ENCODE measurements at regions not wholly inside any gene's neighbourhood (a gene's known extent, or its start where the extent isn't known, plus 50 kb on each side); places are given as distances from the start of the nearest gene placed in this dataset.

- TF ChIP-seq EZH2 (IDR thresholded peaks at IDR 0.05; ENCODE audit: low read depth, unreplicated experiment) (no peak), CREB1 (CRISPR knock-in tag; IDR thresholded peaks at IDR 0.05; ENCODE audit: low read depth) (no peak), STAT1 (IDR thresholded peaks at IDR 0.05; ENCODE audit: unreplicated experiment) (no peak), ZNF331 (CRISPR knock-in tag; IDR thresholded peaks at IDR 0.05; ENCODE audit: low read depth) (no peak), POLR2AphosphoS5 (IDR thresholded peaks at IDR 0.05; ENCODE audit: low read depth) (no peak), EZH2phosphoT487 (IDR thresholded peaks at IDR 0.05; ENCODE audit: unreplicated experiment) (no peak), ZNF114 (CRISPR knock-in tag; IDR thresholded peaks at IDR 0.05) (no peak), CTCF (conservative IDR thresholded peaks at IDR 0.05; ENCODE audit: low read depth in 2 of 2) (no peak)
Measured at GRCh38 chr12:70982286-70982685, 61.7 kb upstream of the PTPRR start (continued).

DNA sequence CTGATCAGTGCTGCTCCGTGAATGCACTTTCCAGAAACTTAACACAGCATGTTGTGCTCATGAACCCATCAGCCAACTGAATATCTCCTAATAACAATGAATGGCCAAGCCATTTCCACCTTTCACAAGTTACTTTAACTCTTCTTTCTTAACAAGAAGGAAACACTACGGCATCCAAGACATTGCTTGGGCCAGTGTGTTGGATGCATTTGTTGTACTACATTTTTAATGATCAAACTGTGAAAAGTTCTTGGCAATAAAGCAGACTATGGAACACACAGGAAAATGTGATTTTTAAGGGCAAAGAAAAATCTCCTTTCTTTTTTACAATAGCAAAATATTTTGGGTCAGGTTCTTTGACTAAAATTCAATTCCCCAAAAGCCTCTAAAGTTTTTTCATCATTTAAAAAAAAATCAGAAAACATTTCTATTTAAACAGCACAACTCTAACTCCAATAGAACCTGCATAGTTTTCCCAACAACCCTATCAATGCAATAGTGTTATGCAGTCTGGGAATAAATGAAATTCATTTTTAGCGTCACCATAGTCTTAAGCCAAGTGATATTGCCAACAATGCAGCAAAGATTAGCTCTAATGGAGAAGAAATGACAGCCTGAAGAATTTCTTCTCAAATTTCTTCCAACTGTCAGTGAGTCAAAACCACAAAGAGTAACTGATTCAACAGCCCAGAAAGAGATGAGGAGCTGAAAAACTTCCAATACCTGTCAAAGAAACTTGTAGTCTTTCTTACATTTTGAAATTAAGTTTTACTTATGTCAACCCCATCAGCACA, 50.7 kb upstream of the PTPRR start:
- Histone ChIP-seq H2AFZ (no peak overlapping the region), H3K27me3 (ENCODE audit: insufficient read depth) (no peaks in the 10 kb centered on the region), H3K27ac (ENCODE audit: low read depth) (no peak overlapping the region), H3K4me2 (no peak overlapping the region), H3K36me3 (ENCODE audit: insufficient read depth) (no peaks in the 10 kb centered on the region), H3K4me3 (no peak overlapping the region), H3K79me2 (replicated peaks; ENCODE audit: insufficient read depth) (no peaks in the 10 kb centered on the region), H4K20me1 (replicated peaks; ENCODE audit: insufficient read depth) (no peaks in the 10 kb centered on the region), H3K9me2 (ENCODE audit: insufficient read depth) (no peaks in the 10 kb centered on the region), H3K4me1 (ENCODE audit: insufficient read depth) (no peaks in the 10 kb centered on the region), H3F3A (replicated peaks; ENCODE audit: low read depth) (no peaks in the 10 kb centered on the region)
- Mint-ChIP-seq H3K9me3 (no peaks in the 10 kb centered on the region), H3K27me3 (ENCODE audit: insufficient read depth, low read depth, poor library complexity) (no peaks in the 10 kb centered on the region), H3K4me3 (no peak overlapping the region), H3K27ac (no peak overlapping the region), H3K36me3 (ENCODE audit: low read depth) (no peaks in the 10 kb centered on the region), H3K4me1 (peaks cover 2% of the 10 kb centered on the region; the same call in 1 of the 3 replicates)
- DNase-seq (ENCODE audit: low spot score) (no peak), ATAC-seq (no peak)
- TF ChIP-seq EZH2phosphoT487 (IDR thresholded peaks at IDR 0.05; ENCODE audit: unreplicated experiment) (no peak), POLR2AphosphoS5 (IDR thresholded peaks at IDR 0.05; ENCODE audit: low read depth) (no peak), CREB1 (CRISPR knock-in tag; IDR thresholded peaks at IDR 0.05; ENCODE audit: low read depth) (no peak), REST (IDR thresholded peaks at IDR 0.05; ENCODE audit: unreplicated experiment) (no peak), ZNF331 (CRISPR knock-in tag; IDR thresholded peaks at IDR 0.05; ENCODE audit: low read depth) (no peak), JUNB (IDR thresholded peaks at IDR 0.05; ENCODE audit: unreplicated experiment) (no peak), NANOG (IDR thresholded peaks at IDR 0.05; ENCODE audit: borderline replicate concordance) (no peak), STAT1 (IDR thresholded peaks at IDR 0.05; ENCODE audit: unreplicated experiment) (no peak), ZNF114 (CRISPR knock-in tag; IDR thresholded peaks at IDR 0.05) (no peak), EZH2 (IDR thresholded peaks at IDR 0.05; ENCODE audit: low read depth, unreplicated experiment) (no peak)
- TF ChIP-seq, protein P1, sequence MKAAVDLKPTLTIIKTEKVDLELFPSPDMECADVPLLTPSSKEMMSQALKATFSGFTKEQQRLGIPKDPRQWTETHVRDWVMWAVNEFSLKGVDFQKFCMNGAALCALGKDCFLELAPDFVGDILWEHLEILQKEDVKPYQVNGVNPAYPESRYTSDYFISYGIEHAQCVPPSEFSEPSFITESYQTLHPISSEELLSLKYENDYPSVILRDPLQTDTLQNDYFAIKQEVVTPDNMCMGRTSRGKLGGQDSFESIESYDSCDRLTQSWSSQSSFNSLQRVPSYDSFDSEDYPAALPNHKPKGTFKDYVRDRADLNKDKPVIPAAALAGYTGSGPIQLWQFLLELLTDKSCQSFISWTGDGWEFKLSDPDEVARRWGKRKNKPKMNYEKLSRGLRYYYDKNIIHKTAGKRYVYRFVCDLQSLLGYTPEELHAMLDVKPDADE (IDR thresholded peaks at IDR 0.05): no peak
